Stimulated activated CD4-positive, alpha-beta T cell treated with anti-CD3 and anti-CD28 coated beads, Interleukin-4, amount 100 ng/mL, for 4 hours (primary cell): ENCODE measurements at regions not wholly inside any gene's neighbourhood (a gene's known extent, or its start where the extent isn't known, plus 50 kb on each side); places are given as distances from the start of the nearest gene placed in this dataset.
"Not testable (repeated sequence)": the region's sequence is repeated elsewhere in the genome, so short reads cannot be mapped to it uniquely, and the experiment has no call there.

Experiments used
- DNase-seq, 2 experiments: peaks; one replicate each; pipeline ENCODE4 v3.0.0-alpha.2; 2020

GRCh38 chr12:131624756-131625501 is 86.0 kb upstream of the SFSWAP start:
- DNase-seq = not testable (repeated sequence)

- DNase-seq = not testable (repeated sequence)
These were observed 84.7 kb upstream of the SFSWAP start for GRCh38 chr12:131625966-131626722.

GRCh38 chr12:131627151-131628022 is 83.5 kb upstream of the SFSWAP start:
- DNase-seq = peak in 1 of 2 experiments; percentile 27

GRCh38 chr12:131628023-131628740 is 82.7 kb upstream of the SFSWAP start:
- no peak for DNase-seq

- no peak for DNase-seq
These were observed 82.0 kb upstream of the SFSWAP start for GRCh38 chr12:131628766-131629448.

- DNase-seq = no peak
These were observed 79.7 kb upstream of the SFSWAP start for GRCh38 chr12:131631230-131631629.

GRCh38 chr12:131631889-131632651 is 78.8 kb upstream of the SFSWAP start:
- DNase-seq = not testable (repeated sequence)

GRCh38 chr12:131632652-131633023 is 78.3 kb upstream of the SFSWAP start:
- DNase-seq = not testable (repeated sequence)

GRCh38 chr12:131633610-131634009 is 77.3 kb upstream of the SFSWAP start:
- DNase-seq = not testable (repeated sequence)

GRCh38 chr12:131634037-131634436 is 76.9 kb upstream of the SFSWAP start:
- DNase-seq = no peak

- DNase-seq = not testable (repeated sequence)
These were observed 75.9 kb upstream of the SFSWAP start for GRCh38 chr12:131635012-131635411.

- DNase-seq = no peak
These were observed 75.3 kb upstream of the SFSWAP start for GRCh38 chr12:131635491-131636122.

- no peak for DNase-seq
These were observed 74.6 kb upstream of the SFSWAP start for GRCh38 chr12:131636266-131636665.

GRCh38 chr12:131636940-131637750 is 73.7 kb upstream of the SFSWAP start:
- DNase-seq = no peak

GRCh38 chr12:131637986-131638385 is 72.9 kb upstream of the SFSWAP start:
- DNase-seq = no peak

GRCh38 chr12:131639270-131639940 is 71.5 kb upstream of the SFSWAP start:
- no peak for DNase-seq

GRCh38 chr12:131640525-131640924 is 70.4 kb upstream of the SFSWAP start:
- no peak for DNase-seq

GRCh38 chr12:131641315-131641714 is 69.6 kb upstream of the SFSWAP start:
- no peak for DNase-seq

- no peak for DNase-seq
These were observed 68.8 kb upstream of the SFSWAP start for GRCh38 chr12:131642101-131642540.
